K562 (cell line): ENCODE measurements at regions not wholly inside any gene's neighbourhood (a gene's known extent, or its start where the extent isn't known, plus 50 kb on each side); places are given as distances from the start of the nearest gene placed in this dataset.

Experiments
- ATAC-seq: fragments of 200-7000 bp; cut with Tn5 transposase; 3 replicates; pipeline ENCODE4 v1.9.1; 2020; ENCODE audit warnings: moderate library complexity
- BruUV-seq: library from RNA; stranded (reverse); fragments of 400-500 nt; replicated peaks from 2 replicates; lab custom pipeline; 2021; lab: Mats Ljungman, UMichigan
- CTCF ChIA-PET: fragments of 300-600 bp; formaldehyde crosslinking; extraction: SDS; loops from one replicate; lab custom pipeline; 2021; ENCODE audit warnings: low intra/inter-chr PET ratio; lab: Yijun Ruan, JAX
- POLR2A ChIA-PET: fragments of 300-600, 350-650 bp; sonication (Branson Sonifier 250); formaldehyde crosslinking; extraction: SDS; loops from one replicate; lab custom pipeline; 2021; ENCODE audit warnings: antibody characterized with exemption, inconsistent platforms; lab: Yijun Ruan, JAX
- DNase-seq, 4 experiments: peaks; one replicate each; pipeline versions ENCODE4 v3.0.0 to v3.0.0-alpha.2; 2011 to 2018; ENCODE audit warnings: low spot score in 3 of 4, mixed read lengths in 3 of 4; ENCODE audit errors: extremely low read depth in 1 of 4
- FAIRE-seq: peaks from 2 replicates; lab custom pipeline; 2011; peaks lifted over from hg19 to GRCh38; lab: Jason Lieb, UNC
- H2AFZ ChIP-seq: 2 replicates; pipeline ENCODE4 v1.6.0; 2011; ENCODE audit warnings: low read depth, low read length, control low read depth, inconsistent platforms
- H3K27ac ChIP-seq: fragments of 200-600 bp; 3 replicates; pipeline ENCODE4 v1.8.0; 2011; ENCODE audit warnings: low read depth, mild to moderate bottlenecking, control low read depth, inconsistent platforms, low read length, moderate library complexity, mixed read lengths; ENCODE audit errors: extremely low read depth
- H3K27me3 ChIP-seq, 2 experiments: fragments of 300-600 bp in 1 of 2; 2 replicates in 1 of 2; 3 replicates in 1 of 2; pipeline versions ENCODE4 v1.6.0 to v1.8.0; 2011; ENCODE audit warnings: inconsistent platforms in 2 of 2, low read length in 2 of 2, mild to moderate bottlenecking in 1 of 2, mixed read lengths in 1 of 2, moderate library complexity in 1 of 2; ENCODE audit not compliant: control insufficient read depth in 2 of 2, insufficient read depth in 2 of 2
- H3K36me3 ChIP-seq: fragments of 300-600 bp; 3 replicates; pipeline ENCODE4 v1.8.0; 2011; ENCODE audit warnings: mild to moderate bottlenecking, low read length, inconsistent platforms; ENCODE audit not compliant: control insufficient read depth, insufficient read depth
- H3K4me1 ChIP-seq, 2 experiments: fragments of 200-600 bp in 1 of 2; replicated peaks in 1 of 2; 2 replicates in 1 of 2; 3 replicates in 1 of 2; pipeline versions ENCODE4 v1.5.1 to v1.8.0; 2011; ENCODE audit warnings: inconsistent platforms in 2 of 2, low read length in 2 of 2, mild to moderate bottlenecking in 1 of 2, mixed read lengths in 1 of 2, moderate library complexity in 1 of 2; ENCODE audit not compliant: control insufficient read depth in 2 of 2, insufficient read depth in 2 of 2
- H3K4me2 ChIP-seq: 2 replicates; pipeline ENCODE4 v1.6.1; 2011; ENCODE audit warnings: low read length, control low read depth, inconsistent platforms, mixed read lengths; ENCODE audit not compliant: insufficient read depth
- H3K4me3 ChIP-seq: fragments of 200-600 bp; sonication (generic), shearing (Covaris generic); 2 replicates; pipeline ENCODE4 v1.5.1; 2016; ENCODE audit warnings: control low read depth, inconsistent platforms
- H3K79me2 ChIP-seq: fragments of 200-600 bp; 3 replicates; pipeline ENCODE4 v1.8.0; 2011; ENCODE audit warnings: low read length, inconsistent platforms; ENCODE audit not compliant: control insufficient read depth, insufficient read depth
- H3K9ac ChIP-seq, 2 experiments: 2 replicates each; pipeline versions ENCODE4 v1.6.0 to v1.6.1; 2011; ENCODE audit warnings: low read depth in 2 of 2, low read length in 2 of 2, control low read depth in 1 of 2, inconsistent platforms in 1 of 2, mild to moderate bottlenecking in 1 of 2, mixed read lengths in 1 of 2; ENCODE audit not compliant: insufficient read depth in 1 of 2
- H3K9me1 ChIP-seq: one replicate; pipeline ENCODE4 v1.6.0; 2011; ENCODE audit warnings: inconsistent platforms, mild to moderate bottlenecking, low read length, moderate library complexity; ENCODE audit not compliant: control insufficient read depth, insufficient read depth
- H3K9me3 ChIP-seq: replicated peaks from 2 replicates; pipeline ENCODE4 v1.5.1; 2011; ENCODE audit warnings: low read depth, low read length, inconsistent platforms; ENCODE audit not compliant: control insufficient read depth, insufficient read depth
- H4K20me1 ChIP-seq: replicated peaks from 2 replicates; pipeline ENCODE4 v1.6.1; 2011; ENCODE audit warnings: low read length, inconsistent platforms, mixed read lengths; ENCODE audit not compliant: control insufficient read depth, insufficient read depth
- BACH1 ChIP-seq: fragments of 200-800 bp; sonication (Bioruptor generic); IDR thresholded peaks from 2 replicates; pipeline ENCODE4 v1.6.1; 2016; ENCODE audit warnings: missing genetic modification characterization, missing compliant biosample characterization
- CBFB ChIP-seq: sonication (generic); formaldehyde crosslinking; IDR thresholded peaks from 2 replicates; pipeline ENCODE4 v1.4.0; 2020; ENCODE audit warnings: mild to moderate bottlenecking, missing genetic modification reagents
- CEBPG ChIP-seq, 3 experiments: fragments of 200-800 bp in 1 of 3; sonication (Bioruptor generic) in 1 of 3; sonication (generic) in 1 of 3; formaldehyde crosslinking in 1 of 3; IDR thresholded peaks in 2 of 3; conservative IDR thresholded peaks in 1 of 3; 2 replicates each; pipeline versions ENCODE4 v1.6.1 to v1.8.0; 2016 to 2022; ENCODE audit warnings: missing compliant biosample characterization in 2 of 3, missing genetic modification characterization in 2 of 3, mild to moderate bottlenecking in 1 of 3, missing genetic modification reagents in 1 of 3
- GATAD2A ChIP-seq: fragments of 450-650 bp; IDR thresholded peaks from 2 replicates; pipeline ENCODE4 v1.6.1; 2017
- HNRNPL ChIP-seq: fragments of 200-400 bp; formaldehyde crosslinking; IDR thresholded peaks from 2 replicates; pipeline ENCODE4 v1.6.1; 2017; ENCODE audit warnings: low read depth, mild to moderate bottlenecking, low read length
- NFRKB ChIP-seq: fragments of 450-650 bp; IDR thresholded peaks from 2 replicates; pipeline ENCODE4 v1.6.1; 2016; ENCODE audit warnings: low read depth
- PTRF ChIP-seq: fragments of 450-650 bp; IDR thresholded peaks from 2 replicates; pipeline ENCODE4 v1.6.1; 2016; ENCODE audit warnings: mild to moderate bottlenecking, missing genetic modification characterization, missing compliant biosample characterization
- RBM17 ChIP-seq: fragments of 200-400 bp; formaldehyde crosslinking; IDR thresholded peaks from 2 replicates; pipeline ENCODE4 v1.6.1; 2017; ENCODE audit warnings: low read depth, mild to moderate bottlenecking, low read length, borderline replicate concordance
- SMC3 ChIP-seq: conservative IDR thresholded peaks from 2 replicates; pipeline ENCODE4 v1.6.1; 2011; ENCODE audit warnings: low read depth, low read length, improper control_type of control experiment; ENCODE audit not compliant: insufficient read depth
- TBP ChIP-seq: optimal IDR thresholded peaks from 2 replicates; pipeline ENCODE3; 2011; ENCODE audit warnings: low read depth, low read length, improper control_type of control experiment
- ZFP30 ChIP-seq: fragments of 250-450 bp; sonication (Bioruptor Pico); IDR thresholded peaks from 2 replicates; pipeline ENCODE4 v1.8.0; 2022; ENCODE audit warnings: moderate library complexity, mild to moderate bottlenecking, inconsistent platforms, borderline replicate concordance
- ZNF133 ChIP-seq: fragments of 250-450 bp; sonication (Bioruptor Pico); IDR thresholded peaks from 2 replicates; pipeline ENCODE4 v1.4.0; 2020; ENCODE audit warnings: mild to moderate bottlenecking
- ZNF780A ChIP-seq: fragments of 250-450 bp; sonication (Bioruptor Pico); IDR thresholded peaks from 2 replicates; pipeline ENCODE4 v1.5.0; 2021; ENCODE audit warnings: mild to moderate bottlenecking
- ZNF79 ChIP-seq: fragments of 250-450 bp; sonication (Bioruptor Pico); IDR thresholded peaks from 2 replicates; pipeline ENCODE4 v1.4.0; 2020; ENCODE audit warnings: low read depth, mild to moderate bottlenecking, moderate library complexity
- WGBS: fragments of 100-300 bp; shearing (Covaris generic); methylation state at CpG from one replicate; pipeline ENCODE4 v1.1.6; 2016; ENCODE audit warnings: low coverage, mixed read lengths; ENCODE audit not compliant: insufficient coverage; ENCODE audit errors: missing lambda C conversion rate; 5-methylcytosine and 5-hydroxymethylcytosine counted together
- in situ Hi-C: fragments of 300-500 bp; cut with MboI; formaldehyde crosslinking; loops from 4 replicates; pipeline ENCODE4 v1.15.0; 2018; ENCODE audit warnings: inconsistent platforms, mixed read lengths
- intact Hi-C: fragments of 100-400 bp; cut with micrococcal nuclease; formaldehyde crosslinking; loops from 2 replicates; pipeline ENCODE4 v1.14.2; 2022
- TF ChIP-seq, protein P1 (sequence below), 2 experiments: fragments of 150-350 bp in 1 of 2; IDR thresholded peaks; 2 replicates each; pipeline ENCODE4 v1.6.1; 2012 to 2016; ENCODE audit warnings: low read depth in 2 of 2, low read length in 2 of 2, mild to moderate bottlenecking in 1 of 2, moderate library complexity in 1 of 2
- TF ChIP-seq, protein P2 (sequence below), 2 experiments: fragments of 450-650 bp; IDR thresholded peaks; 2 replicates each; pipeline ENCODE4 v1.6.1; 2016
- TF ChIP-seq, protein P3 (sequence below): sonication (generic); formaldehyde crosslinking; IDR thresholded peaks from 2 replicates; pipeline ENCODE4 v1.8.0; 2022; ENCODE audit warnings: mild to moderate bottlenecking, missing genetic modification reagents

DNA sequence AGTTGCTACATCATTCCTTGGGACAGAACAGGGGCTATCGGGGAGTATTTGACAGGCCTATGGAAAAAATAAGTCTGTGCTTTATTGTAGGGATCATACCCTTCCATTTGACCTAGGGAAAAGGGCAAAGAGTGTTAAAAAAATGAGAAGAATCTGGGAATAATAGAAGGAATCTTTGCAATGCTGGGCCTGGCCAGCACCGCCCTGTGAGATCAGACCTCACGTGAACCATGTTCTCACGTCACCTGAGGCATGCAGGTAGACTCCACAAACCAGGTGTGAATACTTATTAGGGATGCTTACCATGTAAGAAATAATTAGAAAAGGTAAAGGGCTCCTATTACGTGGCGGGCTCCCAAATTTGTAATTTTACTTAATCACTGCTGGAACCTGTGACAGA, 177.5 kb upstream of the GATA6 start (continued):
- TF ChIP-seq SMC3 (no peak), ZNF780A (CRISPR knock-in tag) (no peak), NFRKB (no peak), HNRNPL (no peak)

DNA sequence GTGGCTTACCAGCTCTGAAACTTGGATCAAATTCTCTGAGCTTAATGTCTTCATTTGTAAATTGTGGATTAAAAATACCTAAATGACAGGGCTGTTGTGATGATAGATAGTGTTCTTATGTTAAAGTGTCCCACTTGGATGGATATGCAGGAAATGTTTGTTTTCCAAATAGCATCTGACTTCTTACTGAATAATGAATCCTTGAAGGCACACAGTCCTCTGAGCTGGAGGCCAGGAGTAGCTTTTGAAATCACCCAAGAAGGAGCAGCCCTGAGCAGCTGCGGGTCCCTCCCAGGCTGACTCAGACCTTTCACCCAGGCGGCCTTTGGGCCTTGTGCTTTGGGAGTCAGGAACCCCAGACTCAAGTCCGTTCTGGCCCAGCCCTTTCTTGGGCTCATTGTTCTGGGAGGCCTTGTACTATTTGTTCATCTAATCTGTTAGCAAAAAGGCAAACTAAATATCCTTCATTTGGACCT, 173.0 kb upstream of the GATA6 start:
- FAIRE-seq: no peak
- intact Hi-C loops: no loop called here
- TF ChIP-seq, protein P1, sequence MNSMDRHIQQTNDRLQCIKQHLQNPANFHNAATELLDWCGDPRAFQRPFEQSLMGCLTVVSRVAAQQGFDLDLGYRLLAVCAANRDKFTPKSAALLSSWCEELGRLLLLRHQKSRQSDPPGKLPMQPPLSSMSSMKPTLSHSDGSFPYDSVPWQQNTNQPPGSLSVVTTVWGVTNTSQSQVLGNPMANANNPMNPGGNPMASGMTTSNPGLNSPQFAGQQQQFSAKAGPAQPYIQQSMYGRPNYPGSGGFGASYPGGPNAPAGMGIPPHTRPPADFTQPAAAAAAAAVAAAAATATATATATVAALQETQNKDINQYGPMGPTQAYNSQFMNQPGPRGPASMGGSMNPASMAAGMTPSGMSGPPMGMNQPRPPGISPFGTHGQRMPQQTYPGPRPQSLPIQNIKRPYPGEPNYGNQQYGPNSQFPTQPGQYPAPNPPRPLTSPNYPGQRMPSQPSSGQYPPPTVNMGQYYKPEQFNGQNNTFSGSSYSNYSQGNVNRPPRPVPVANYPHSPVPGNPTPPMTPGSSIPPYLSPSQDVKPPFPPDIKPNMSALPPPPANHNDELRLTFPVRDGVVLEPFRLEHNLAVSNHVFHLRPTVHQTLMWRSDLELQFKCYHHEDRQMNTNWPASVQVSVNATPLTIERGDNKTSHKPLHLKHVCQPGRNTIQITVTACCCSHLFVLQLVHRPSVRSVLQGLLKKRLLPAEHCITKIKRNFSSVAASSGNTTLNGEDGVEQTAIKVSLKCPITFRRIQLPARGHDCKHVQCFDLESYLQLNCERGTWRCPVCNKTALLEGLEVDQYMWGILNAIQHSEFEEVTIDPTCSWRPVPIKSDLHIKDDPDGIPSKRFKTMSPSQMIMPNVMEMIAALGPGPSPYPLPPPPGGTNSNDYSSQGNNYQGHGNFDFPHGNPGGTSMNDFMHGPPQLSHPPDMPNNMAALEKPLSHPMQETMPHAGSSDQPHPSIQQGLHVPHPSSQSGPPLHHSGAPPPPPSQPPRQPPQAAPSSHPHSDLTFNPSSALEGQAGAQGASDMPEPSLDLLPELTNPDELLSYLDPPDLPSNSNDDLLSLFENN (IDR thresholded peaks at IDR 0.05; ENCODE audit: low read depth in 2 of 2, low read length in 2 of 2): no peak
- TF ChIP-seq GATAD2A (no peak), RBM17 (no peak), ZFP30 (CRISPR knock-in tag) (no peak), CBFB (CRISPR knock-in tag) (no peak), CEBPG (CRISPR knock-in tag; IDR thresholded peaks at IDR 0.05) (no peak), CEBPG (tag; conservative IDR thresholded peaks at IDR 0.05 in 1 of 2, IDR thresholded peaks at IDR 0.05 in 1 of 2) (no peak), BACH1 (tag) (no peak), ZNF133 (no peak), ZNF79 (CRISPR knock-in tag) (no peak), PTRF (tag) (no peak), TBP (no peak)
- TF ChIP-seq, protein P2, sequence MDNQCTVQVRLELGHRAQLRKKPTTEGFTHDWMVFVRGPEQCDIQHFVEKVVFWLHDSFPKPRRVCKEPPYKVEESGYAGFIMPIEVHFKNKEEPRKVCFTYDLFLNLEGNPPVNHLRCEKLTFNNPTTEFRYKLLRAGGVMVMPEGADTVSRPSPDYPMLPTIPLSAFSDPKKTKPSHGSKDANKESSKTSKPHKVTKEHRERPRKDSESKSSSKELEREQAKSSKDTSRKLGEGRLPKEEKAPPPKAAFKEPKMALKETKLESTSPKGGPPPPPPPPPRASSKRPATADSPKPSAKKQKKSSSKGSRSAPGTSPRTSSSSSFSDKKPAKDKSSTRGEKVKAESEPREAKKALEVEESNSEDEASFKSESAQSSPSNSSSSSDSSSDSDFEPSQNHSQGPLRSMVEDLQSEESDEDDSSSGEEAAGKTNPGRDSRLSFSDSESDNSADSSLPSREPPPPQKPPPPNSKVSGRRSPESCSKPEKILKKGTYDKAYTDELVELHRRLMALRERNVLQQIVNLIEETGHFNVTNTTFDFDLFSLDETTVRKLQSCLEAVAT (IDR thresholded peaks at IDR 0.05): no peak
- TF ChIP-seq, protein P3, sequence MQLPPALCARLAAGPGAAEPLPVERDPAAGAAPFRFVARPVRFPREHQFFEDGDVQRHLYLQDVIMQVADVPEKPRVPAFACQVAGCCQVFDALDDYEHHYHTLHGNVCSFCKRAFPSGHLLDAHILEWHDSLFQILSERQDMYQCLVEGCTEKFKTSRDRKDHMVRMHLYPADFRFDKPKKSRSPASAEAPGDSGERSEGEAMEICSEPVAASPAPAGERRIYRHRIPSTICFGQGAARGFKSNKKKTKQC (CRISPR knock-in tag): no peak

More for the DNA sequence above, 173.0 kb upstream of the GATA6 start:
- in situ Hi-C loops: no loop called here
- peak; percentile 23; the same call in 1 of the 3 replicates for ATAC-seq
- no peak overlapping the region for H3K4me2 ChIP-seq
- no peaks in the 10 kb centered on the region for H3K36me3 ChIP-seq
- no TSS peak for BruUV-seq
- no peaks in the 10 kb centered on the region for H4K20me1 ChIP-seq
- no peak overlapping the region for H3K4me3 ChIP-seq
- H3K9me1 ChIP-seq: no peaks in the 10 kb centered on the region
- no peak overlapping the region for H3K27ac ChIP-seq
- no peak for DNase-seq
- WGBS: 2% methylated on average over 3 of the region's 3 CpGs
- no peak overlapping the region for H3K9ac ChIP-seq
- no peaks in the 10 kb centered on the region for H3K9me3 ChIP-seq
- no peaks in the 10 kb centered on the region for H3K79me2 ChIP-seq
- peaks cover 15 to 27% of the 10 kb centered on the region in 2 experiments; a peak in 4 of 5 replicates for H3K27me3 ChIP-seq
- H2AFZ ChIP-seq: no peak overlapping the region
- no peaks in the 10 kb centered on the region; a peak in 1 of 5 replicates for H3K4me1 ChIP-seq
- ChIA-PET CTCF (no interaction called here), POLR2A (no interaction called here)
